ENCODE measurements at regions not wholly inside any gene's neighbourhood (a gene's known extent, or its start where the extent isn't known, plus 50 kb on each side); places are given as distances from the start of the nearest gene placed in this dataset.

GRCh38 chr3:28076246-28076645 is 165.2 kb upstream of the CMC1 start:
- Mint-ChIP-seq H3K36me3 (ENCODE audit: low read depth) (no peaks in the 10 kb centered on the region), H3K4me1 (no peaks in the 10 kb centered on the region), H3K4me3 (no peak overlapping the region), H3K9me3 (ENCODE audit: low read depth) (no peaks in the 10 kb centered on the region), H3K27ac (no peak overlapping the region), H3K27me3 (no peaks in the 10 kb centered on the region)
- DNase-seq = no peak
- intact Hi-C loops (cut with DNase I, micrococcal nuclease) = no loop called here
- CTCF ChIA-PET = interaction anchor here (0.7 kb wide), 2 partner anchors 111 to 481 kb away, joined by 3 read pairs; no protein-coding TSS in a partner anchor
- no peak for ATAC-seq
- POLR2A ChIA-PET = interaction anchor here (0.6 kb wide), 1 partner anchor 153 kb away, joined by 4 read pairs; no protein-coding TSS in a partner anchor

- H3K4me3 Mint-ChIP-seq = no peak overlapping the region
- no peaks in the 10 kb centered on the region for H3K36me3 Mint-ChIP-seq (ENCODE audit: low read depth)
- intact Hi-C loops (cut with DNase I, micrococcal nuclease) = no loop called here
- H3K9me3 Mint-ChIP-seq (ENCODE audit: low read depth) = no peaks in the 10 kb centered on the region
- POLR2A ChIA-PET = no interaction called here
- ATAC-seq = no peak
- DNase-seq = no peak
- CTCF ChIA-PET = no interaction called here
- no peaks in the 10 kb centered on the region for H3K4me1 Mint-ChIP-seq
- no peaks in the 10 kb centered on the region for H3K27me3 Mint-ChIP-seq
- no peak overlapping the region for H3K27ac Mint-ChIP-seq
These were observed 163.8 kb upstream of the CMC1 start for GRCh38 chr3:28077572-28077971.

GRCh38 chr3:28078536-28078935 is 162.9 kb upstream of the CMC1 start:
- ChIA-PET POLR2A (no interaction called here), CTCF (interaction anchor here (0.7 kb wide), 1 partner anchor 42 kb away, joined by 3 read pairs; no protein-coding TSS in a partner anchor)
- H3K9me3 Mint-ChIP-seq (ENCODE audit: low read depth) = no peaks in the 10 kb centered on the region
- no peak overlapping the region for H3K4me3 Mint-ChIP-seq
- ATAC-seq = no peak
- DNase-seq = no peak
- H3K4me1 Mint-ChIP-seq = no peaks in the 10 kb centered on the region
- intact Hi-C loops (cut with DNase I, micrococcal nuclease) = no loop called here
- no peak overlapping the region for H3K27ac Mint-ChIP-seq
- no peaks in the 10 kb centered on the region for H3K36me3 Mint-ChIP-seq (ENCODE audit: low read depth)
- no peaks in the 10 kb centered on the region for H3K27me3 Mint-ChIP-seq

DNA sequence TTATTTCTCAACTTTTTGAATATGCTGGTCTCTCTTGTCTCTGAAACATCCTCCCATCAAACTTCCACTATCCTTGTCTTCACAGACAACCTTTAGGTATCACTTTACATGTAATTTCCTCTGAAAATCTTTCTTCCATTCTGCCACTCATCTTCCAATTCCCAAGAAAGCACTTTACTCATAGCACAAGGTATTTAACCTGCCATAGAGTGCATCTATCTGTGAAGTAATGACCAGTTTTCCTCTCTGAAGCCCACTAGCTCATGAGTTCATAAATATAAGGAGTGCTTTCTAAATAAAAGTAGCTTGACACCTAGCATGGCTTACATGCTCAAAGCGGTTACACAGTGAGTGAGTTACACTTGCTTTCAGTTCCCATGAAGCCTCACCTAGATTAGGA is 160.7 kb upstream of the CMC1 start:
- ChIA-PET POLR2A (no interaction called here), CTCF (no interaction called here)
- ATAC-seq = no peak
- intact Hi-C loops (cut with DNase I, micrococcal nuclease) = no loop called here
- Mint-ChIP-seq H3K9me3 (ENCODE audit: low read depth) (no peaks in the 10 kb centered on the region), H3K4me1 (no peaks in the 10 kb centered on the region), H3K36me3 (ENCODE audit: low read depth) (no peaks in the 10 kb centered on the region), H3K27me3 (no peaks in the 10 kb centered on the region), H3K4me3 (no peak overlapping the region), H3K27ac (no peak overlapping the region)
- DNase-seq = no peak

- no peaks in the 10 kb centered on the region for H3K36me3 Mint-ChIP-seq (ENCODE audit: low read depth)
- intact Hi-C loops (cut with DNase I, micrococcal nuclease) = no loop called here
- H3K9me3 Mint-ChIP-seq (ENCODE audit: low read depth) = no peaks in the 10 kb centered on the region
- H3K4me3 Mint-ChIP-seq = no peak overlapping the region
- ChIA-PET POLR2A (no interaction called here), CTCF (no interaction called here)
- DNase-seq = no peak
- ATAC-seq = no peak
- H3K27me3 Mint-ChIP-seq = no peaks in the 10 kb centered on the region
- H3K4me1 Mint-ChIP-seq = no peaks in the 10 kb centered on the region
- no peak overlapping the region for H3K27ac Mint-ChIP-seq
These were observed 159.9 kb upstream of the CMC1 start for GRCh38 chr3:28081533-28081947.

DNA sequence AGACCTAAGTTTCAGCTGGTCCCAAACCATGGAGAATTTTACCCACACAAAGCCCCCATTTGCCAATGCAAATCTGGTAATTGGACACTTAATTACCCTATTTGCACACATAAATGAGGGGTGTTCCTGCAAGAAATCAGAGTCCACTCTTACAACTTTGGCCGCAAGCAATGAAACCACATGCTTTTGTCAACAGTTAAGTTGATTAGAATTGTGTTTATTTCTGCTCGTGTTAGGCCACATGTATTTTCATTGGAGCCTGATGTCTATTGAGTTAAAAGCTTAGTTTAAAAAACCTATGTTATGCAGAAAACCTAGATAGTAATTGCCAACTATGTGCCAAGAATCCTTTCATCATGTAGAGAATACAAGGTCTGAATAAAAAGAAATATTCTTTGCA is 153.8 kb upstream of the CMC1 start:
- no peak for ATAC-seq
- intact Hi-C loops (cut with DNase I, micrococcal nuclease) = loop anchor here in 1 of 2 experiments (5.0 kb wide), 1 partner anchor 375 kb away; no protein-coding TSS in a partner anchor
- DNase-seq = no peak
- H3K36me3 Mint-ChIP-seq (ENCODE audit: low read depth) = no peaks in the 10 kb centered on the region
- no peaks in the 10 kb centered on the region for H3K27me3 Mint-ChIP-seq
- POLR2A ChIA-PET = no interaction called here
- H3K4me1 Mint-ChIP-seq = no peaks in the 10 kb centered on the region
- no peaks in the 10 kb centered on the region for H3K9me3 Mint-ChIP-seq (ENCODE audit: low read depth)
- H3K4me3 Mint-ChIP-seq = no peak overlapping the region
- CTCF ChIA-PET = interaction anchor here (1.0 kb wide), 1 partner anchor 63 kb away, joined by 3 read pairs; no protein-coding TSS in a partner anchor
- no peak overlapping the region for H3K27ac Mint-ChIP-seq

GRCh38 chr3:28088811-28089526 is 152.4 kb upstream of the CMC1 start:
- POLR2A ChIA-PET = no interaction called here
- ATAC-seq (no peak), DNase-seq (no peak)
- peaks cover 1% of the 10 kb centered on the region for H3K9me3 Mint-ChIP-seq (ENCODE audit: low read depth)
- H3K4me1 Mint-ChIP-seq = no peaks in the 10 kb centered on the region
- no peak overlapping the region for H3K4me3 Mint-ChIP-seq
- H3K36me3 Mint-ChIP-seq (ENCODE audit: low read depth) = peaks cover 2% of the 10 kb centered on the region
- CTCF ChIA-PET = interaction anchor here (0.6 kb wide), 1 partner anchor 248 kb away, joined by 3 read pairs; no protein-coding TSS in a partner anchor
- no peak overlapping the region for H3K27ac Mint-ChIP-seq
- intact Hi-C loops (cut with DNase I, micrococcal nuclease) = loop anchor here in 1 of 2 experiments (5.0 kb wide), 1 partner anchor 377 kb away; no protein-coding TSS in a partner anchor
- H3K27me3 Mint-ChIP-seq = no peaks in the 10 kb centered on the region

DNA sequence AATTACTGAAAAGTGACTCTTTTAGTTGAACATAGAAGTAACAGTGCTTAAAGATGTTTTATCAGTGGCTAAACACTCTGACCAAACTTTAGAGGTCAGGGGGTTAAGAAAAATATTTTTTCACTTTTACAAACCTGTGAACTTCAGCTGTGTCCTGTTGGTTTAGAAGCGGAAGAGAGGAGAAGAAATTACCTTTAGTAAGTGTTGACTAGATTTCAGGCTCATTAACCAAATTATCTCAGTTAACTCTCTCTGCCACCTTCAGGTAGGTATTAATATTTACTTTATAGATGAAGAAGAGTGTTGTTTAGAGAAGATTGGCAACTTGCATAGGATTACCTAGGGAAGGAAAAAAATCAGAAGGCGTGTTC is 151.9 kb upstream of the CMC1 start:
- H3K27ac Mint-ChIP-seq = no peak overlapping the region
- ATAC-seq = no peak
- ChIA-PET POLR2A (no interaction called here), CTCF (interaction anchor here (0.6 kb wide), 1 partner anchor 247 kb away, joined by 3 read pairs; no protein-coding TSS in a partner anchor)
- H3K9me3 Mint-ChIP-seq (ENCODE audit: low read depth) = peaks cover 1% of the 10 kb centered on the region
- no peak for DNase-seq
- H3K4me1 Mint-ChIP-seq = no peaks in the 10 kb centered on the region
- intact Hi-C loops (cut with DNase I, micrococcal nuclease) = loop anchor here in 1 of 2 experiments (5.0 kb wide), 1 partner anchor 377 kb away; no protein-coding TSS in a partner anchor
- H3K4me3 Mint-ChIP-seq = no peak overlapping the region
- peaks cover 2% of the 10 kb centered on the region for H3K36me3 Mint-ChIP-seq (ENCODE audit: low read depth)
- no peaks in the 10 kb centered on the region for H3K27me3 Mint-ChIP-seq

- H3K27ac Mint-ChIP-seq = no peak overlapping the region
- ATAC-seq (no peak), DNase-seq (no peak)
- H3K4me3 Mint-ChIP-seq = no peak overlapping the region
- ChIA-PET CTCF (no interaction called here), POLR2A (no interaction called here)
- H3K4me1 Mint-ChIP-seq = no peaks in the 10 kb centered on the region
- no peaks in the 10 kb centered on the region for H3K36me3 Mint-ChIP-seq (ENCODE audit: low read depth)
- intact Hi-C loops (cut with DNase I, micrococcal nuclease) = no loop called here
- peaks cover 17% of the 10 kb centered on the region for H3K9me3 Mint-ChIP-seq (ENCODE audit: low read depth)
- no peaks in the 10 kb centered on the region for H3K27me3 Mint-ChIP-seq
These were observed 142.1 kb upstream of the CMC1 start for GRCh38 chr3:28099296-28099695.

GRCh38 chr3:28101705-28102104 is 139.7 kb upstream of the CMC1 start:
- no peak for DNase-seq
- CTCF ChIA-PET = no interaction called here
- Mint-ChIP-seq H3K4me3 (no peak overlapping the region), H3K27ac (no peak overlapping the region), H3K4me1 (no peaks in the 10 kb centered on the region), H3K36me3 (ENCODE audit: low read depth) (no peaks in the 10 kb centered on the region), H3K9me3 (ENCODE audit: low read depth) (peaks cover 17% of the 10 kb centered on the region), H3K27me3 (no peaks in the 10 kb centered on the region)
- intact Hi-C loops (cut with DNase I, micrococcal nuclease) = no loop called here
- no peak for ATAC-seq
- POLR2A ChIA-PET = no interaction called here

GRCh38 chr3:28103861-28104260 is 137.6 kb upstream of the CMC1 start:
- Mint-ChIP-seq H3K27me3 (no peaks in the 10 kb centered on the region), H3K4me1 (no peaks in the 10 kb centered on the region), H3K27ac (no peak overlapping the region), H3K36me3 (ENCODE audit: low read depth) (no peaks in the 10 kb centered on the region), H3K9me3 (ENCODE audit: low read depth) (peaks cover 14% of the 10 kb centered on the region), H3K4me3 (no peak overlapping the region)
- intact Hi-C loops (cut with DNase I, micrococcal nuclease) = no loop called here
- CTCF ChIA-PET = no interaction called here
- no peak for DNase-seq
- no peak for ATAC-seq
- POLR2A ChIA-PET = no interaction called here

DNA sequence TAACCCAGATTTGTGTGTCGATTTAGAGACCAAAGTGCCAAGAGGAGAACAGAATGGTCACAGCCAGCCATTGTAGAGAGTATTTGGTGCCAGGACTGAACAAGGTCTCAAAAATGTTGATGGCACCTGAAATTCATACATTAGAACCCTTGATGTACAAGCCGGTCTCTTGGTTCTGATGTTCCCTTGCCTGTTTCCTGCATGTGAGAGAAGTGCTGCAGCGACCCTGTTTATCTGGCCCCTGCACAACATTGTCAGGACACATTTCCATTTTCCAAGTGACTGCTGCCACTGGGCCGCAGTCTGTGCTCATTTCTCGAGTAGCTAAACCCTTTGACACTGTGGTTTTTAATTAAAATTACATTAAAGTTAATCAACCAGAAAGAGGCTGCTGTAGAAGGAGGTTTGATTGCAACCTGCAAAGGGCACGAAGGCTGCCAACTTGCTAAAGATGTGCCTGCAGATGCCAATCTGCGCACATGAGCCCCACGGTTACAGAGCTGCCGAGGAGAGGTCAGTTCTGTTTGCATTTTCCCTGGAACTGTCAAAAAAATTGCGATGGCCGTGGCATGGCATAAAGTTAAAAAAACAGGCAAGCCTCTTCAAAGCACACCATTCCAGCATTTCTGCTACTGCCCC is 136.4 kb upstream of the CMC1 start:
- Mint-ChIP-seq H3K4me3 (no peak overlapping the region), H3K9me3 (ENCODE audit: low read depth) (peaks cover 9% of the 10 kb centered on the region), H3K27me3 (no peaks in the 10 kb centered on the region), H3K4me1 (no peaks in the 10 kb centered on the region), H3K27ac (no peak overlapping the region), H3K36me3 (ENCODE audit: low read depth) (no peaks in the 10 kb centered on the region)
- CTCF ChIA-PET = no interaction called here
- POLR2A ChIA-PET = no interaction called here
- intact Hi-C loops (cut with DNase I, micrococcal nuclease) = no loop called here
- no peak for ATAC-seq
- no peak for DNase-seq
